ENCODE measurements at regions not wholly inside any gene's neighbourhood (a gene's known extent, or its start where the extent isn't known, plus 50 kb on each side); places are given as distances from the start of the nearest gene placed in this dataset.

DNA sequence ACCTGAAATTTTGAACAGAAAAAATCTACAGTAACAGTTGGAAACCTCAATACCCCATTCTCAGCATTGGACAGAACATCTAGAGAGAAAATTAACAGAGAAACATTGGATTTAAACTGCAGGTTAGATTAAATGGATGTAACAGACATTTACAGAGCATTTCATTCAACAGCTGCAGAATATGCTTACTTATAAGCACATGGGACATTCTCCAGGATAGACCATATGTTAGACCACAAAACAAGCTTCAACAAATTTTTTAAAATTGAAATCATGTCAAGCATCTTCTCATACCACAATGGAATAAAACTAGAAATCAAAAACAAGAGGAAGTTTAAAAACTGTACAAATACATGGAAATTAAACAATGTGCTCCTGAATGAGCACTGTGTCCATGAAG lies 316.3 kb downstream of the FAM170A start:
- TF ChIP-seq, protein P1, sequence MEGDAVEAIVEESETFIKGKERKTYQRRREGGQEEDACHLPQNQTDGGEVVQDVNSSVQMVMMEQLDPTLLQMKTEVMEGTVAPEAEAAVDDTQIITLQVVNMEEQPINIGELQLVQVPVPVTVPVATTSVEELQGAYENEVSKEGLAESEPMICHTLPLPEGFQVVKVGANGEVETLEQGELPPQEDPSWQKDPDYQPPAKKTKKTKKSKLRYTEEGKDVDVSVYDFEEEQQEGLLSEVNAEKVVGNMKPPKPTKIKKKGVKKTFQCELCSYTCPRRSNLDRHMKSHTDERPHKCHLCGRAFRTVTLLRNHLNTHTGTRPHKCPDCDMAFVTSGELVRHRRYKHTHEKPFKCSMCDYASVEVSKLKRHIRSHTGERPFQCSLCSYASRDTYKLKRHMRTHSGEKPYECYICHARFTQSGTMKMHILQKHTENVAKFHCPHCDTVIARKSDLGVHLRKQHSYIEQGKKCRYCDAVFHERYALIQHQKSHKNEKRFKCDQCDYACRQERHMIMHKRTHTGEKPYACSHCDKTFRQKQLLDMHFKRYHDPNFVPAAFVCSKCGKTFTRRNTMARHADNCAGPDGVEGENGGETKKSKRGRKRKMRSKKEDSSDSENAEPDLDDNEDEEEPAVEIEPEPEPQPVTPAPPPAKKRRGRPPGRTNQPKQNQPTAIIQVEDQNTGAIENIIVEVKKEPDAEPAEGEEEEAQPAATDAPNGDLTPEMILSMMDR (IDR thresholded peaks at IDR 0.05) = no peak
- TF ChIP-seq POLR2AphosphoS5 (IDR thresholded peaks at IDR 0.05) = no peak
- TF ChIP-seq POLR2A (IDR thresholded peaks at IDR 0.05) = no peak
